HG03280 (cell line): ENCODE measurements at regions not wholly inside any gene's neighbourhood (a gene's known extent, or its start where the extent isn't known, plus 50 kb on each side); places are given as distances from the start of the nearest gene placed in this dataset.

Experiments used
- ATAC-seq: cut with Tn5 transposase; IDR thresholded peaks from one replicate; pipeline ENCODE4 v1.9.1; 2021; ENCODE audit warnings: mild to moderate bottlenecking, moderate library complexity; ENCODE audit not compliant: unreplicated experiment

GRCh38 chr1:228985661-228986060 is 250.4 kb downstream of the RHOU start:
- no peak for ATAC-seq

- ATAC-seq: no peak
Observed at GRCh38 chr1:228986093-228986904, 251.0 kb downstream of the RHOU start.

- ATAC-seq: no peak
Observed at GRCh38 chr1:228987286-228987685, 252.0 kb downstream of the RHOU start.

- ATAC-seq: no peak
Observed at GRCh38 chr1:228987736-228988506, 252.6 kb downstream of the RHOU start.

GRCh38 chr1:228988664-228989063 is 253.4 kb downstream of the RHOU start:
- no peak for ATAC-seq

GRCh38 chr1:228989176-228989575 is 253.9 kb downstream of the RHOU start:
- ATAC-seq: no peak

- no peak for ATAC-seq
Observed at GRCh38 chr1:228989676-228989991, 254.4 kb downstream of the RHOU start.

GRCh38 chr1:228989992-228990827 is 254.9 kb downstream of the RHOU start:
- no peak for ATAC-seq

GRCh38 chr1:228990906-228991569 is 255.8 kb downstream of the RHOU start:
- no peak for ATAC-seq

- no peak for ATAC-seq
Observed at GRCh38 chr1:228992044-228992443, 256.8 kb downstream of the RHOU start.

GRCh38 chr1:228992907-228993535 is 257.7 kb downstream of the RHOU start:
- no peak for ATAC-seq

GRCh38 chr1:228994676-228995594 is 259.7 kb downstream of the RHOU start:
- ATAC-seq: no peak

- no peak for ATAC-seq
Observed at GRCh38 chr1:228996281-228996680, 261.0 kb downstream of the RHOU start.

- no peak for ATAC-seq
Observed at GRCh38 chr1:228997721-228998144, 262.5 kb downstream of the RHOU start.

- ATAC-seq: no peak
Observed at GRCh38 chr1:228998179-228998578, 262.9 kb downstream of the RHOU start.

GRCh38 chr1:228999446-229000170 is 264.3 kb downstream of the RHOU start:
- no peak for ATAC-seq

- no peak for ATAC-seq
Observed at GRCh38 chr1:229000187-229000586, 264.9 kb downstream of the RHOU start.

GRCh38 chr1:229001467-229002011 is 266.3 kb downstream of the RHOU start:
- no peak for ATAC-seq
